ENCODE measurements at regions not wholly inside any gene's neighbourhood (a gene's known extent, or its start where the extent isn't known, plus 50 kb on each side); places are given as distances from the start of the nearest gene placed in this dataset.

- no peak overlapping the region for H3K4me3 ChIP-seq (ENCODE audit: low read depth in 1 of 3, low read length in 3 of 3)
- no peak for DNase-seq (ENCODE audit: low spot score)
- H3K9me3 ChIP-seq (ENCODE audit: control insufficient read depth in 4 of 4, low read length in 3 of 4), result no peaks in the 10 kb centered on the region
- H3K27ac ChIP-seq (ENCODE audit: low read depth in 1 of 2, low read length in 2 of 2), result no peak overlapping the region
- no peaks in the 10 kb centered on the region for H3K4me1 ChIP-seq (ENCODE audit: control insufficient read depth in 4 of 4, insufficient read depth in 4 of 4, low read length in 3 of 4)
- H3K27me3 ChIP-seq (ENCODE audit: control insufficient read depth in 4 of 4, insufficient read depth in 4 of 4, low read length in 3 of 4), result no peaks in the 10 kb centered on the region
- no peaks in the 10 kb centered on the region for H3K36me3 ChIP-seq (ENCODE audit: control insufficient read depth in 4 of 4, insufficient read depth in 3 of 4, low read depth in 1 of 4, low read length in 3 of 4)
- 81% methylated on average over 2 of the region's 2 CpGs for WGBS
- TF ChIP-seq EGR1 (IDR thresholded peaks at IDR 0.05; ENCODE audit: low read depth in 2 of 2), result no peak
- no peak for TF ChIP-seq TAF1 (conservative IDR thresholded peaks at IDR 0.05)
- no peak for TF ChIP-seq HNF4G (IDR thresholded peaks at IDR 0.05)
- TF ChIP-seq CTCF (IDR thresholded peaks at IDR 0.05; ENCODE audit: low read depth, low read length, missing input control), result no peak
- no peak for TF ChIP-seq YY1 (IDR thresholded peaks at IDR 0.05)
- TF ChIP-seq MAX (IDR thresholded peaks at IDR 0.05), result no peak
- no peak for TF ChIP-seq ZBTB33 (IDR thresholded peaks at IDR 0.05)
- no peak overlapping the region for H3K9ac ChIP-seq (ENCODE audit: low read depth in 1 of 2, low read length in 2 of 2)
Observed at GRCh38 chr6:21764989-21765388, 171.4 kb downstream of the SOX4 start.

GRCh38 chr6:21767891-21768648 lies 174.5 kb downstream of the SOX4 start:
- Histone ChIP-seq H3K9ac (ENCODE audit: low read depth in 1 of 2, low read length in 2 of 2) (no peak overlapping the region), H3K27ac (ENCODE audit: low read depth in 1 of 2, low read length in 2 of 2) (no peak overlapping the region), H3K27me3 (ENCODE audit: control insufficient read depth in 4 of 4, insufficient read depth in 4 of 4, low read length in 3 of 4) (no peaks in the 10 kb centered on the region), H3K4me3 (ENCODE audit: low read depth in 1 of 3, low read length in 3 of 3) (no peak overlapping the region), H3K9me3 (ENCODE audit: control insufficient read depth in 4 of 4, low read length in 3 of 4) (no peaks in the 10 kb centered on the region), H3K36me3 (ENCODE audit: control insufficient read depth in 4 of 4, insufficient read depth in 3 of 4, low read depth in 1 of 4, low read length in 3 of 4) (no peaks in the 10 kb centered on the region), H3K4me1 (ENCODE audit: control insufficient read depth in 4 of 4, insufficient read depth in 4 of 4, low read length in 3 of 4) (no peaks in the 10 kb centered on the region)
- no peak for DNase-seq (ENCODE audit: low spot score)
- TF ChIP-seq FOXA1 (IDR thresholded peaks at IDR 0.05) (no peak), EGR1 (IDR thresholded peaks at IDR 0.05; ENCODE audit: low read depth in 2 of 2) (no peak), HNF4G (IDR thresholded peaks at IDR 0.05) (no peak), ATF3 (IDR thresholded peaks at IDR 0.05) (no peak), YY1 (IDR thresholded peaks at IDR 0.05) (no peak), NR2F2 (IDR thresholded peaks at IDR 0.05) (no peak), SP1 (IDR thresholded peaks at IDR 0.05) (no peak), JUND (IDR thresholded peaks at IDR 0.05) (no peak), RXRA (IDR thresholded peaks at IDR 0.05) (no peak), HNF4A (conservative IDR thresholded peaks at IDR 0.05) (no peak)
- 63% methylated on average over 3 of the region's 3 CpGs for WGBS

- H3K9ac ChIP-seq (ENCODE audit: low read depth in 1 of 2, low read length in 2 of 2), result no peak overlapping the region
- TF ChIP-seq ZBTB33 (IDR thresholded peaks at IDR 0.05), result no peak
- TF ChIP-seq MAX (IDR thresholded peaks at IDR 0.05), result no peak
- TF ChIP-seq EGR1 (IDR thresholded peaks at IDR 0.05; ENCODE audit: low read depth in 2 of 2), result no peak
- no peak for TF ChIP-seq CTCF (IDR thresholded peaks at IDR 0.05; ENCODE audit: low read depth, low read length, missing input control)
- TF ChIP-seq YY1 (IDR thresholded peaks at IDR 0.05), result no peak
- TF ChIP-seq NR2F2 (IDR thresholded peaks at IDR 0.05), result peak; percentile 17
- no peak for DNase-seq (ENCODE audit: low spot score)
- WGBS, result 75% methylated on average over 2 of the region's 2 CpGs
- no peaks in the 10 kb centered on the region for H3K36me3 ChIP-seq (ENCODE audit: control insufficient read depth in 4 of 4, insufficient read depth in 3 of 4, low read depth in 1 of 4, low read length in 3 of 4)
- H3K4me3 ChIP-seq (ENCODE audit: low read depth in 1 of 3, low read length in 3 of 3), result no peak overlapping the region
- no peak overlapping the region for H3K27ac ChIP-seq (ENCODE audit: low read depth in 1 of 2, low read length in 2 of 2)
- no peaks in the 10 kb centered on the region for H3K9me3 ChIP-seq (ENCODE audit: control insufficient read depth in 4 of 4, low read length in 3 of 4)
- no peaks in the 10 kb centered on the region for H3K4me1 ChIP-seq (ENCODE audit: control insufficient read depth in 4 of 4, insufficient read depth in 4 of 4, low read length in 3 of 4)
- no peaks in the 10 kb centered on the region for H3K27me3 ChIP-seq (ENCODE audit: control insufficient read depth in 4 of 4, insufficient read depth in 4 of 4, low read length in 3 of 4)
Observed at GRCh38 chr6:21769405-21769861, 175.9 kb downstream of the SOX4 start.
